NCI-H345 (cell line): ENCODE measurements at regions not wholly inside any gene's neighbourhood (a gene's known extent, or its start where the extent isn't known, plus 50 kb on each side); places are given as distances from the start of the nearest gene placed in this dataset.
"Not testable (repeated sequence)": the region's sequence is repeated elsewhere in the genome, so short reads cannot be mapped to it uniquely, and the experiment has no call there.

Experiments used
- DNase-seq: peaks from one replicate; lab custom pipeline; 2025; lab: John Stamatoyannopoulos, UW

DNA sequence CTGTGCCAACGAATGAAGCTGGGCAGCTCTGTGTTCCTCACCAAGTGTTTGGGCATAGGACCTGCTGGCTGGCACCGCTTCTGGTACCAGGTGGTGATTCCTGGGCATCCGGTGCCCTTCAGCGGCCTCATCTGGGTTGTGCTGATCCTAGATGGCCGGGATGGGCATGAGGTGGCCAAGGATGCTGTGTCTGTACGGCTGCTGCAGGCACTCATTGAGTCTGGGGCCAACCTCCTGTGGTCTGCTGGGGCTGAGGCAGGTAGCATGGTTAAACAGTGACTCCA, 96.1 kb upstream of the PLEKHM1 start:
- DNase-seq = not testable (repeated sequence)

DNA sequence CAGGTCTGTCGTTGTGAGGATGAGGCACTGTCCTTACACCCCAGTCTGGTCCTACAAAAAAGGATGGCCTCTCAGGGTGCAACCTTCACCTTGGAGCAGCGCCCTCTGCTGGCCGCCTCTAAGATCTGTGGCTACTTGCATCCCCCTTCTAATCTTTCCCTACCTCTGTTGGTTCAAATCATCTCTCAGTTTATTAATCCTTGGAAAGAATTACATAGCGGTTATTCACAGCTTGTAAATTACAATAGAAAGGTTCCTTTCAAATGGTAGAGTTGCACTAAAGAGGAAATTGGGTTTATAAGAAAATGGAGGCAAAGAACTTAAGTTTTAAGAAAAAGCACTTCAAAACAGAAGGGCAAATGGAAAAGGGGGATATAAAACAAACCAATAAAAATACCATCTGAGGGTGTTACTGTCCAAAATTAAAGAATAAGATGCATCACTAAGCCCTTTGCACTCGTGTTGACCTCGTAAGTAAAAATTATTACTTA, 102.0 kb upstream of the PLEKHM1 start:
- not testable (repeated sequence) for DNase-seq

DNA sequence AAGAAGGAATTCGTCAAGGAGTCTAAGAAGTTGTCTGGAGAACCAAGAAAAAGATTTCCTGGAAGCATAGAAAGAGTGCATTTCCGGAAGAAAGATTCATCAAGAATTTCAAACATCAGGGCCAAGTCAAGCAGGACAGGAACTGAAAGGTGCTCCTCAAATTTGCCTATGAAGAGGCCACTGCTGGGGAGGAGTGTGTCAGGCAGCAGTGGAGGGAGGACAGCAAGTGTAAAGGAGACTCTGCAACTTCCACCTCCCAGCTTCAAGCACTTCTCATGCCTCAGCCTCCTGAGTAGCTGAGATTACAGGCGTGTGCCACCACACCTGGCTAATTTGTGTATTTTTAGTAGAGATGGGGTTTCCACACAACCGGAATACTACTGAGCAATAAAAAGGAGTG, 105.8 kb upstream of the PLEKHM1 start:
- not testable (repeated sequence) for DNase-seq

DNA sequence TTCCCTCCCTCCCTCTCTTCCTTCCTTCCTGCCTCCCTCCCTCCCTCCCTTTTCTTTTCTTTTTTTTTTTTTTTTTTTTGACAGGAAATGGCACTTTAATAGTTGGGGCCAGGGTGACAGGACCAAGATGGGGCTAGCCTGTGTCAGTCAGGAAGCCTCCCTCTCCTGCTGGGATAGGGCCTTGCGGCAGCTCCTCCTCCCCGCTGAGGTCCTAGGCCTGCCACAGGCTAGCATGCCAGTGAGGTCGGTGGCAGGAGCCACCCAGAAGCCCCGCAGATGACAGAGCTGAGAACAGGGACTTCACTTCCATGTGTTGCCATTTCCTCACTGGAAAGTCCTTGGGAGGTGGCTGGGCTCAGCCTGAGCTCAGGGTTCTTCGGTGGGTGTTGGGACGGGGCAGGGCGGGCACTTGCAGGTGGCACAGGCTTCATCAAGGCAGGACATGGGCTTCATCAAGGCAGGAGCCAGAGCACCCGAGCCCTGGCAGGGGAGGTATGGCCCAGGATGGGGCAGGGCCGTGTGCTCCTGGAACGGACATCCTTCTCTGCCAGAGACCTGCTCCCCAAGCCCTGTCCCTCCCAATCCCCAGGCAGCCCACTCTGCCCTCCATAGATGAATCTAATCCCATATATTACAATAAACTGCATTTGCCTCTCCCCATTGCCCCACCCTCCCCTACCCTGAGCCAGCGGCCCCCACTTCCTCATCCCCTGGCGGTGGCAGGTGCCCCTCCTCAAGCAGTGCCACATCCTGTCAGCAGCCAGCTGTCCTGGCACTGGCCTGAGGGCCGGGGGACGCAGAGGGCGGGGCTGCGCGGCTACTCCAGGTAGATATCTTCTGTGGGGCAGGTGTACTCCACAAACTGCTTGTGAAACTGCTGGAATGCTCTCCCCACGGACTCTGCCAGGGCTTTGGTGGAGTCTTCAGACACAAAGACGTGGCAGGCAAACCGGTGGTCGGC, 109.8 kb upstream of the PLEKHM1 start:
- DNase-seq = not testable (repeated sequence)

DNA sequence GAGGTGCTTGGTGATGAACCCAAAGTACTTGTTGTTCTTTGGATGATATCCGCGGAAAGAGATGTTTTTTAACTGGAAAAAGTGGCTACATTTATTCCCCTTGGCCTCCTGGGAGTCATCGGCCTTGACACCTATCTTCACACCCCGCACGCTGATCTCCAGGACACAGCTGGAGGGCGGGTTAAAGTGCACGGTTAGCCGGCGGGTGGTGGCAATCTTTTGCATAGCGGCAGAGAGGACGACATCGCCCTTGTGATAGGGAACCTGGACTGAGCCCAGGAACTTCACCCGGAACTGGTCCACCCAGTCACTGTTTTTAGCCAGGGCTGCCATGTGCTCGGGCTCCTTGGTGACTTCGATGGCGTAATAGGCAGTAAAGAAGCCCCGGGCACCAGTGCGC, 110.5 kb upstream of the PLEKHM1 start:
- not testable (repeated sequence) for DNase-seq

DNA sequence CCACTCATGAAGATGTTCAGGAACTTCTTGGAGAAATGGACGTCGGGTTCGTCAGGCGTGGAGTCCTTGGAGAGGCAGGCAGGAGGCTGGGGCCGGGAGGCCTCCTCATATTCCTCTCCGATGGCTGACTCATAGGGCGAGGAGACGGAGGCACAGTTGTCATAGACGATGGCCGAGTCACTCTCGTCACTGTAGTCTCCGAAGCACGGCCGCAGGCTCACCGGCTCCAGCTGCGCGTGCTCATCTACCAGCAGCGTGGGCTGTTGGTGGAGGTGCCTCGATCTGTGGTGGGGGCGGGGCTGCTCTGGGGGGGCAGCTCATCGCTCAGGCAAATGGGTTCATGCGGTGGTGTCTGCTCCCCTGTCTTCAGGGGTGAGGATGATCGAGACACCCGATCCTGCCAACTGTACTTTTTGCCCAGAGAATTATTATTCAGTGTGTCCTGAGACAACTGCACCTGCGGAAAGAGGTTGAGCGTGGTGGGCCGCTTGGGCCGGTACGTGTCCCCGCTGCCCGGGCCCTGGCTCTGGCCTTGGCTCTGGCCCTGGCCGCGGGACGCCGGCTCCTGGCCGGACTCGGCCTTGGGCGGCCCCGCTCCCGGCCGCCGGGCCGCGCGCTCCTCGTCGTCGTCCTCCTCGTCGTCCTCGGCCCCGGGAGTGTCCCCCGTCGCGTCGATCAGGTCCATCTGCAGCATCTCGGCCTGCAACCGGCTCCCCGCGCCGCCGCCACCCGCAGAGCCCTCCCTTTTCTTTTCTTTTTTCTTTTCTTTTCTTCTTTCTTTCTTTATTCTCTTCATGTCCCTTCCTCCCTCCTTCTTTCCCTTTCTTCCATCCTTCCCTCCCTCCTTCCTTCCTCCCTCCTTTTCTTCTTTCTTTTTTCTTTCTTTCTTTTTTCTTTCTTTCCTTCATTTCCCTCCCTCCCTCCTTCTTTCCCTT, 111.4 kb upstream of the PLEKHM1 start:
- not testable (repeated sequence) for DNase-seq

DNA sequence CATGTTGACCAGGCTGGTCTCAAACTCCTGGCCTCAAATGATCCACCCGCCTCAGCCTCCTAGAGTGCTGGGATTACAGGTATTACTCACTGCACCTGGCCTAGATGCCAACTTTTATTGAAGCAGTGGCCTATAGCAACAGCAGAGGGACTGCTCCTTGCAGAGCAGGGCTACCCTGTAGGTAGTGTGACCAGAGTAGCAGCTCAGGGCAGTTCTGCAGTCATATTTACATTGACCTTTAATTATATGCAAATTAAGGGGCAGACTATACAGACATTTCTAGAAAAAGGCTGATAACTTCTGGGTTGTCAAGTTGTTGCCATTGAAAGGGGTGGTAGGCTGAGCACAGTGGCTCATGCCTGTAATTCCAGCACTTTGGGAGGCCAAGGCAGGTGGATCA, 115.2 kb upstream of the PLEKHM1 start:
- DNase-seq = not testable (repeated sequence)

DNA sequence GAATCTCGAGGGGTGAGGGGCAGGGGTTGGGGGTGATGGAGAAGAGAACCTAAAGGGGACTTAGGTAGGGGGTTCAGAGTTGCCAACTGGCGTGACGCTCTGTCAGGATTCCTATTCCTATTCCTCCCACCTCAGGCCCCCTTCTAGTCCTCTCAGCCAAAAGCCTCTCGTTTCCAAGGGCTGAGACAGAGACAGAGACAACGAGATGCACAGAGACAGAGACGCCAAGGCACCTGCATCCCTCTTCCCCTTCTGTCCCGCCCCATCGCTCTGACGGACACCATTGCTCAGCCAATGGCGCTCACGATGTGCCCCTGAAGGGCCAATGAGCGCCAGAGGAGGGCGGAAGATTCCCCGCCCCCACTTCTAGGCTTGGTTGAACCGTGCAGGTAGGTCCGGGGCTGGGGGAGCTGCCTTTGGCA, 129.5 kb upstream of the PLEKHM1 start:
- DNase-seq = not testable (repeated sequence)

DNA sequence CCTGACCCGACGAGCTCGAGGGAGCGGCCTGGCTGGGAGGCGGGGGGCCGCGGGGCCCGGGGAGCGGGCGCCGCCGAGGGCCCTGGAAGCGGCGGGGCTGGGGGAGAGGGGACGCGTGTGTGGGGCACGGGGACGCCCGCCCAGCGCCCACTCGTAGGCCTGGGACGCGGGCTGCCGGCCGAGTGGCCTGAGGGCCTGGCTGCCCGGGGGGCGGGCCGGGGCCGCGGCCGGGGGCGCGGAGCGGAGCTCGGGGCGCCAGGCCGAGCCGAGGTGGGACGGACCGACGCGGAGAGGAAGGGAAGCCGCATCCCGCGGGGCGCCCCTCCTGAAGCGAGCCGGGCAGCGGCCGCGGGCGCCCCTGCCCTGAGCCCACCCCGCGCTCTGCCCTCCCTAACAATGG, 129.9 kb upstream of the PLEKHM1 start:
- DNase-seq = not testable (repeated sequence)

DNA sequence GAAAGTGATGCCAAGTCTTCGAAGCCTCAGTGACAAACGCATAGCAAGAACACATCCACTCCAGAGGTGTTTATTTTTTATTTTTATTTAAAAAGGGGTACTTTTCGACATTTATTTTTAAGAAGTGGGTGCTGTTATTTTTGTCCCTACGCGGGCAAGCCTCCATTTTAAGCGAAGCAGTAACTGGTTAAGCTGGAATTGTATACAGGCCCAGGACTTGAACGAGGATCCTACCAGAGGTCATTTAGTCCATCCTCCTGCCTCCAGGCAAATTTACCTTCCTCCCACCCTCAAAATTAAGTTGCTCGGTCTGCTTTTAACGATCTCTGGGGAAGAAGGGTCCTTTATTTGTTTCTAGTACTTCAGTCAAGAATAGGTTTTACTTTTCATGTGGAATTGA, 130.6 kb upstream of the PLEKHM1 start:
- not testable (repeated sequence) for DNase-seq

DNA sequence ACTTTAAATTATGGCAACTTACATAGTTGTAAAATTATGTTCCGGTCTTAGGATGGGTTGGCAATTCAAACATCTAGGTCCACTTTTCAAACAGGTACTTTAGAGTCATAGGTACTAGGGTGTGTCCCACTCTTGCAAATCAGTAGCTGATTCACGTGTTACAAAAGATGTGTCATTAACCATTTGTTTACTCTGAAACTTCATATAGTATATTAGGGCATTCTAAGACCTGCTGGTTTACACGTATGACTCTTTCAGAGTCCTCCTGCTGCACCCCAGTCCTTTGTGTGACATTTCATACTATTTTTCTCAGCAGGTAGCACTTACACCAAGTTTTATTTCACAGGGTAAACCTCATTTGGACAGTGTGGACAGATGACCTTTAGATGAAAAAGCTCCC, 131.8 kb upstream of the PLEKHM1 start:
- not testable (repeated sequence) for DNase-seq

DNA sequence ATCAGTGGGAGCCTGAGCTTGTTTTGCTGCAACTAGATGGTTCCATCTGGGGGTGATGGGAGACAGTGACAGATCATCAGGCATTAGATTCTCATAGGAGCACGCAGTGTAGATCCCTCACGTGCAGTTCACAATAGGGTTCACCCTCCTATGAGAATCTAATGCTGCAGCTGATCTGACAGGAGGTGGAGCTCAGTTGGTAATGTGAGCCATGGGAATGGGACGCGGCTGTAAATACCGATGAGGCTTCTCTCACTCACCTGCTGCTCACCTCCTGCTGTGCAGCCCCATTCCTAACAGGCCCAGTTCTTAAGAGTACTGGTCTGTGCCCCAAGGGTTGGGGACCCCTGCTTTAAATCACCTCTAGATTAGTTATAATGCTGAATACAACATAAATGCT, 137.5 kb upstream of the PLEKHM1 start:
- no peak for DNase-seq

DNA sequence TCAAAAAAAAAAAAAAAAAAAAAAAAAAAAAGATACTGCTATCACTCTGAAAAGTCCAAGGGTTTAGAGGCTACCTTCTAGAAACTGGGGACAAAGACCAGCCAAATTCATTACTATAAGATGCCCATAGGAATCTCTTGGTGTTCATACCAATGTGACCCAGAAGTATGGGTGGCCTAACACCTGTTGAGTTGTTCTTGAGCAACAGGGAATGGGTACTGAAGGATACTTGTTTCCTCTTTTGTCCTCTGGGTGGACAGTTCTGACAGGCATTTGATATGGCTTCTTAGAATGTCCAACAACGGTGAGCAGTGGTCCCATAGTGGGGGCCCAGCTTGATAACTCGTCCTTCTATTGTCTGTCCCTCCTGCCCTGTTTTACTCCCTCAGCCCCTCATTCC, 141.4 kb upstream of the PLEKHM1 start:
- no peak for DNase-seq

DNA sequence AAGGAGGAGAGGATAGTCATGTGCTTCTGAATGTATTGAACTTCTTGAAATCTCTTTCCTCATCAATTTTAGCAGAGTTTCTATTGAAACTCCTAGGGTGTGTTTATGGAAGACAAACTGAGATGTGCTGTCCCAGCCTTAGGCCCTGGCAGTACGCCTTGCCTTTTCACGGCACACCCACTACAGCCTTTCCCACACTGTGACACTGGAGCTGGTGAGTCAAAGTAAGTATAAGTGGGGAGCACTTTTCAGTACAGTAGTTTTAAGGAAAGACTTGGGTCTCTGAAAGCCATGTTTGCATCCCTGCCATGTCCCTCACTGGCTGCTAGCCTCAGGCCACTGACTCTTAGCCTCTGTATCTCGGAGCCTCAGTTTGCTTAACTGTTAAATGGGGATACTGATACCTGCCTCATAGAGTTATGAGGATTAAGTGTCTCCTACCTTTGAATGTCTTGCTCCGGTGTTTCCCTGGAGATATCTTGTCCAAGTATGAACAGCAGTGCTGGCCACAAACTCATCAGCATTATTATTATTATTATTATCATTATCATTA, 144.7 kb upstream of the CRHR1 start:
- DNase-seq = no peak

DNA sequence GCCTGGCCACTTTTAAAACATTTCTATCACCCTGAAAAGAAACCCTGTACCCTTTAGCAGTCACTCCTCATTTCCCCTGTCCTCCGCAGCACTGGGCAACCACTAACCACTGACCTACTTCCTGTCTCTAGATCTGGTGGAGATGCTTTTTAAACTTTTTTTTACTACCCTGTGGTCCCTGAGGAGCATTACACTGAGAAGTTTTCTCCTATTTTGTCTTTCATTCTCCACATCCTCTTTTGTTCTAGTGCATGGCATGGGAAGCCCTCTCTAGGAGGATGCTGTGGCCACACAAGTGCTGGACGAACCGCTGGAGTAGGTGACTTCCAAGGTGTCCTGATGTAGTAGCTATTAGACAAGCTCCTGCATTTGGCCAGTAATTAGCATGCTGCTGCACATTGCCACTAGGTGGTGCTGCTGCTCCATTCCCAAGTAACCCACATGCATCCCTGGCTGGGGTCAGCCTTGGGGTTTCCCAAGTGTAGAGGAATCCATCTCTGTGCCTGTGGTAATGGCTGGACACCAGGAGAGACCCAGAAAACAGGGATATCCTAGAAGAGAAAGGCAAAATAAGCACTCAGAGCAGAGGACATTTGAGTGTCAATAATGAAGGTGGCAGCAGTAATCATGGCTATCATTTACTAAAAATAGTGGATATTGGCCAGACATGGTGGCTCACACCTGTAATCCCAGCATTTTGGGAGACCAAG, 143.8 kb upstream of the CRHR1 start:
- DNase-seq = no peak

DNA sequence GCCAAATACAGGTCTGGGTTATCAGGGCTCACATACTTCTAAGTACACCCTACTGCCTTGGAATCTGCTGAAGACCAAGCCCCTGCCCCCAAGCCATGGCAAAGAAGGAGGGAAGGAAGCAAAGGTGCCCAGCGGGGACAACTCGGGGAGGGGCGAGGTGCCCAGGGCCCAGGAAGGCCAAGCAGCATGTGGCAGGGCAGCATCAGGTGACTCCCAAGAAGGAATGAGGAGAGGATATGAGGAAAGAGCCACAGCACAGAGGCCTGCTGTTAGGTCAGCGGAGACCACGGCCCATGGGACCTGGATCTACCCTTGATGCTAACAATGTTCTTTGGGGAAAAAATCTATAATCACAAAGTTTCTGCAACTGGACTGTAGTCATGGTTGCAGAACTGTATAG, 142.6 kb upstream of the CRHR1 start:
- no peak for DNase-seq

DNA sequence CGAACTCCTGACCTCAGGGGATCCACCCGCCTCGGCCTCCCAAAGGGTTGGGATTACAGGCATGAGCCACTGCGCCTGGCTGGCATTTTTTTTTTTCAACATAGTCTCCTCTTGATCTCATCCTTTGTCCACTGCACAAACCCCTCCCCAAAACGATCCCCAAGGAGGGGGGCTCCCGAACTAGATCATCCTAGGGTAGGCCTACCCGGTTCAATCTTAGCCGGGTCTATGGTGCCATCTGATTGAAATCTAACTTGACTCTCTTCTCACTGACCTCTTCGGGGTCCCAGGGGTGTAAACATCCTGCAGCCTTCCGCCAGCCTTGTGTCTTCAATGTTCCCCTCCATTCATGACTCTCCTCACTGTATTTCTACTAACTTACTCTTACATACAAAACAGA, 140.5 kb upstream of the CRHR1 start:
- DNase-seq = no peak

DNA sequence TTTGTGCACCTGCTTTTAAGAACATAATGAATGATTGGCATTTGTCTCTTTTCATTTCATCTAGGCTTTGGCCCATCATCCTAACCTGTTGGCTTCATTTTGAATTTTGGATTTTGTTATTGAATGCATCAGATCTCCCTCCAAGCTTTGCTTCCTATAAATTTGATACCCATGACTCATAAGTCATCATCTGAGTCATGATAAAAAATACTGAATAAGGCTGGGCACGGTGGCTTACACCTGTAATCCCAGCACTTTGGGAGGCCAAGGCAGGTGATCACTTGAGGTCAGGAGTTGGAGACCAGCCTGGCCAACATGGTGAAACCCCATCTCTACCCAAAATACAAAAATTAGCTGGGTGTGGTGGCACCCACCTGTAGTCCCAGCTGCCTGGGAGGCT, 139.5 kb upstream of the CRHR1 start:
- DNase-seq = not testable (repeated sequence)

DNA sequence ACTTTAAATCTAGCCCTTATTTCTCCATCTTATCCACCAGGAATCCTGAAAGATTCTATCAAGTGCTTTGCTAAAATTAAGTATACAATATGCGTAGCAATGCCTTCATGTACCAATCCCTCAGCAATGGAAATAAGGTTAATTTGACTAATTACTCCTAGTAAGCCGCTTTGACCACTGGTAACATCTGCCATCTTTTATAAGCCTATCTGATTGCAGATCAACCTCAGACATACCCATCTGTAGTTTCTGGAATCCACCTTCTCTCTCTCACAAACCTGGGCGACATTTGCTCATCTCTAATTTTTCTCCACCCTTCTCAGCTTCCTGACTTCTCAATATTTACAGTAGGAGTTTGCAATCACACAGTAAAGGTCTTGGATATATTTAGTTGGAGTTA, 138.8 kb upstream of the CRHR1 start:
- DNase-seq = no peak

DNA sequence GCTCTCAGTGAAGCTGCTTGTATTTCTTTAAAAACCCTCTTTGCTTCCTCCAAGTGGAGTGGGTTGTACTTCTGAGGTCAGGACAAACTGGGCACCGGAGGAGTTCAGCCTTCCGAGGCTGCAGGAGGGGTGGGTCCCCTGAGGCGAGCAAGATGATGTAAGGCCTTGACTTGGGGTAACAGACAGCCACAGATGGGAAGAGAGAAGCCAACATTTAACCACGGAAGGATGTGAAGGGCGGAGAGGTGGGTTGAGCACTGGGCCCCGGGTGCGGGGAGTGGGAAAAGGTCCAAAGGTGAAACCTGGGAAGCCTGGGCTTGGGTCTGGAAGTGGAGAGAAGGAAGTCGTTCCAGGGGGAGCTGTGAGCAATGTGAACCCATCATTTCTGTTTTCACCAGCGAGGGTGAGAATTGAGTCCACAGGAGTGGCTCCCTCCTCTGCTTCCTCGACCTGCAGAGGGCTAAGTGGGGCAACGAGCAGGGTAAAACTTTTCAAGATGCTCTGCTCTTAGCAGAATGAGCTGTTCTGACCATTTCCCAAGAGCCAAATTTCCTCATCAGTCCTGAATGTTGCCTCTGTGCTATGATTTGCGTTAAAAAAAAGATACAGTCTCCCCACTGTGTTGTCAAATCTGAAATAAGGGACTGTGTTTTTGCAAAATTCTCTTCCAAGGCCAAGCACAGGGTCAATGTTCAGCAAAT, 137.7 kb upstream of the CRHR1 start:
- no peak for DNase-seq

DNA sequence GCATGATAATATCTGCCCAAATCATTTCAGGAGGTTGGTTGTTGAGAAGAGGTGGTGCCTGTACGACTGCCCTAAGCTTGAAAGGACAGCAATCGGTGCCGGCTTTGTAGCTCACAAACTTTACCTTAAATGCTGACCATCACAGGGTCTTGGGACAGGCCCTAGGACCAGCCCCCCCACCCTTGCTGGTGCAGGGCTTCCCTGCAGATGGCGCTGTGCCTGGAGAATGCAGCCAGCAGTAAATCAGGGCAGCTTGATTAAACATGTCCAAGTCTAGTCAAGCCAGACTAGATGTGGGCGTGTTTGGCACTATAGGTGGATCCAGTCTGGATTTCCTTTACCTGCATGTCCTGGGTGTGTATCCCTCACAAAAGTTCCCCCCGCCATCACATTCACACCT, 135.5 kb upstream of the CRHR1 start:
- DNase-seq = no peak
